ENCODE measurements at regions not wholly inside any gene's neighbourhood (a gene's known extent, or its start where the extent isn't known, plus 50 kb on each side); places are given as distances from the start of the nearest gene placed in this dataset.

DNA sequence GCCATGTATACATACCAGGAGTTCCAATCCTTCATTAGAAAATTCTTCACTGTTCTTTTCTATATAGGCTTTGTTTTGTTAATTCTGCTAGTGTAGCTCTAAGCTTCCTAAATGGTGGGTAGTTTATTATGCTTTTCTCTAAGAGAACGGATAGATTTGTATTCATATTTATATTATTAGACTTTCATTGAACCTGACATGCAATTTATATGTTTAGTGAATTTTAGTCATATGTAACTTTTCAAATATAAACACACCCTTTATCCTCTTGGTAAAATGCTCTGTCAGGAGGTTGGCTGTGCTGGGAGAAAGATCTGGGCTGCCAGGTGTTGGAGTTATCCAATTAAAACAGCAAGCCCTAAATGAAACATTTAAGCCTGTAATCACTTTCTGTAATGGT is 369.7 kb upstream of the RGS18 start:
- ATAC-seq (no peak), FAIRE-seq (no peak), DNase-seq (ENCODE audit: extremely low read depth in 1 of 4, low spot score in 3 of 4) (no peak)
- WGBS (ENCODE audit: insufficient coverage, low coverage, missing lambda C conversion rate): 15% methylated on average over 1 of the region's 1 CpG
- CTCF ChIA-PET (ENCODE audit: low intra/inter-chr PET ratio): no interaction called here
- Histone ChIP-seq H3K9me1 (ENCODE audit: control insufficient read depth, insufficient read depth, low read length) (no peaks in the 10 kb centered on the region), H3K36me3 (ENCODE audit: control insufficient read depth, insufficient read depth, low read length) (no peaks in the 10 kb centered on the region), H3K27me3 (ENCODE audit: control insufficient read depth in 2 of 2, insufficient read depth in 2 of 2, low read length in 2 of 2) (no peaks in the 10 kb centered on the region), H3K79me2 (ENCODE audit: control insufficient read depth, insufficient read depth, low read length) (no peaks in the 10 kb centered on the region), H3K9me3 (replicated peaks; ENCODE audit: control insufficient read depth, insufficient read depth, low read depth, low read length) (no peaks in the 10 kb centered on the region), H3K4me2 (ENCODE audit: insufficient read depth, low read length) (no peak overlapping the region), H2AFZ (ENCODE audit: low read depth, low read length) (no peak overlapping the region), H3K4me1 (replicated peaks in 1 of 2; ENCODE audit: control insufficient read depth in 2 of 2, insufficient read depth in 2 of 2, low read length in 2 of 2) (no peaks in the 10 kb centered on the region), H4K20me1 (replicated peaks; ENCODE audit: control insufficient read depth, insufficient read depth, low read length) (no peaks in the 10 kb centered on the region), H3K27ac (ENCODE audit: extremely low read depth, low read depth, low read length) (no peak overlapping the region), H3K4me3 (no peak overlapping the region), H3K9ac (ENCODE audit: insufficient read depth in 1 of 2, low read depth in 2 of 2, low read length in 2 of 2) (no peak overlapping the region)
- no peak for TF ChIP-seq SUPT5H (IDR thresholded peaks at IDR 0.05)
- no peak for TF ChIP-seq ELF4 (CRISPR knock-in tag; IDR thresholded peaks at IDR 0.05)
- TF ChIP-seq, protein P1, sequence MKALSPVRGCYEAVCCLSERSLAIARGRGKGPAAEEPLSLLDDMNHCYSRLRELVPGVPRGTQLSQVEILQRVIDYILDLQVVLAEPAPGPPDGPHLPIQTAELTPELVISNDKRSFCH (CRISPR knock-in tag; IDR thresholded peaks at IDR 0.05): no peak
- TF ChIP-seq, protein P1 (tag; IDR thresholded peaks at IDR 0.05): no peak
- TF ChIP-seq RCOR1 (IDR thresholded peaks at IDR 0.05; ENCODE audit: borderline replicate concordance in 1 of 2, low read depth in 2 of 2, low read length in 2 of 2): no peak
- TF ChIP-seq POLR3G (IDR thresholded peaks at IDR 0.05; ENCODE audit: extremely low read depth, insufficient read length, insufficient replicate concordance): no peak
- intact Hi-C loops (cut with micrococcal nuclease) (no loop called here), in situ Hi-C loops (cut with MboI) (no loop called here)
- POLR2A ChIA-PET: no interaction called here
- BruUV-seq (replicated peaks): no TSS peak

DNA sequence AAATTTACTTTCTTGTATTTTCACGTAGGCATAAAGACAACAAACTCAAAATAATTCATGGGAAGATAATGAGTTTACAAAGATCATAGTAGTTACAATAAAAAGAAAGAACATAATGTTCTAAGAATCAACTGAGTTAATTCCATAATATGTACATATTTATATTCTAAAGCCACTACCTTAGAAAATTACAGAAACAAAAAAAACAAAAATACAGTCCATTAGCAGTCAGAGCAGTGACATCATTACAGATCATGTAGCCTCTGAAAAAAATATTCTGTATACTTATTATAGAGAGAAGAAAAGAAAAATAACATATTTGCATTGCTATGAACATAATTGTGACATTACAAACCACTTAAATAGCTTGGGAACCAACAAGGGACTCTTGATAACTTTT is 360.1 kb upstream of the RGS18 start:
- Histone ChIP-seq H4K20me1 (replicated peaks; ENCODE audit: control insufficient read depth, insufficient read depth, low read length) (no peaks in the 10 kb centered on the region), H3K4me3 (no peak overlapping the region), H3K9ac (ENCODE audit: insufficient read depth in 1 of 2, low read depth in 2 of 2, low read length in 2 of 2) (no peak overlapping the region), H3K9me1 (ENCODE audit: control insufficient read depth, insufficient read depth, low read length) (no peaks in the 10 kb centered on the region), H3K27ac (ENCODE audit: extremely low read depth, low read depth, low read length) (no peak overlapping the region), H3K79me2 (ENCODE audit: control insufficient read depth, insufficient read depth, low read length) (no peaks in the 10 kb centered on the region), H3K4me2 (ENCODE audit: insufficient read depth, low read length) (no peak overlapping the region), H2AFZ (ENCODE audit: low read depth, low read length) (peak overlapping the region; percentile 20; the same call in 1 of the 2 replicates), H3K36me3 (ENCODE audit: control insufficient read depth, insufficient read depth, low read length) (no peaks in the 10 kb centered on the region), H3K9me3 (replicated peaks; ENCODE audit: control insufficient read depth, insufficient read depth, low read depth, low read length) (no peaks in the 10 kb centered on the region), H3K4me1 (replicated peaks in 1 of 2; ENCODE audit: control insufficient read depth in 2 of 2, insufficient read depth in 2 of 2, low read length in 2 of 2) (no peaks in the 10 kb centered on the region), H3K27me3 (ENCODE audit: control insufficient read depth in 2 of 2, insufficient read depth in 2 of 2, low read length in 2 of 2) (no peaks in the 10 kb centered on the region)
- FAIRE-seq (no peak), ATAC-seq (no peak), DNase-seq (ENCODE audit: extremely low read depth in 1 of 4, low spot score in 3 of 4) (no peak)
- intact Hi-C loops (cut with micrococcal nuclease): no loop called here
- no TSS peak for BruUV-seq (replicated peaks)
- CTCF ChIA-PET (ENCODE audit: low intra/inter-chr PET ratio): no interaction called here
- in situ Hi-C loops (cut with MboI): no loop called here
- POLR2A ChIA-PET: interaction anchor here (1.2 kb wide), 1 partner anchor 25 kb away, joined by 3 read pairs; no protein-coding TSS in a partner anchor
- 33% methylated on average over 1 of the region's 1 CpG for WGBS (ENCODE audit: insufficient coverage, low coverage, missing lambda C conversion rate)
- TF ChIP-seq XRCC5 (IDR thresholded peaks at IDR 0.05; ENCODE audit: low read depth, low read length) (no peak), CHCHD3 (CRISPR knock-in tag; IDR thresholded peaks at IDR 0.05) (no peak), NFATC3 (IDR thresholded peaks at IDR 0.05) (no peak), TAF1 (IDR thresholded peaks at IDR 0.05; ENCODE audit: control insufficient read depth, extremely low read depth, insufficient read depth, low read length, severe bottlenecking) (no peak), BCOR (IDR thresholded peaks at IDR 0.05) (no peak)
- TF ChIP-seq, protein P2, sequence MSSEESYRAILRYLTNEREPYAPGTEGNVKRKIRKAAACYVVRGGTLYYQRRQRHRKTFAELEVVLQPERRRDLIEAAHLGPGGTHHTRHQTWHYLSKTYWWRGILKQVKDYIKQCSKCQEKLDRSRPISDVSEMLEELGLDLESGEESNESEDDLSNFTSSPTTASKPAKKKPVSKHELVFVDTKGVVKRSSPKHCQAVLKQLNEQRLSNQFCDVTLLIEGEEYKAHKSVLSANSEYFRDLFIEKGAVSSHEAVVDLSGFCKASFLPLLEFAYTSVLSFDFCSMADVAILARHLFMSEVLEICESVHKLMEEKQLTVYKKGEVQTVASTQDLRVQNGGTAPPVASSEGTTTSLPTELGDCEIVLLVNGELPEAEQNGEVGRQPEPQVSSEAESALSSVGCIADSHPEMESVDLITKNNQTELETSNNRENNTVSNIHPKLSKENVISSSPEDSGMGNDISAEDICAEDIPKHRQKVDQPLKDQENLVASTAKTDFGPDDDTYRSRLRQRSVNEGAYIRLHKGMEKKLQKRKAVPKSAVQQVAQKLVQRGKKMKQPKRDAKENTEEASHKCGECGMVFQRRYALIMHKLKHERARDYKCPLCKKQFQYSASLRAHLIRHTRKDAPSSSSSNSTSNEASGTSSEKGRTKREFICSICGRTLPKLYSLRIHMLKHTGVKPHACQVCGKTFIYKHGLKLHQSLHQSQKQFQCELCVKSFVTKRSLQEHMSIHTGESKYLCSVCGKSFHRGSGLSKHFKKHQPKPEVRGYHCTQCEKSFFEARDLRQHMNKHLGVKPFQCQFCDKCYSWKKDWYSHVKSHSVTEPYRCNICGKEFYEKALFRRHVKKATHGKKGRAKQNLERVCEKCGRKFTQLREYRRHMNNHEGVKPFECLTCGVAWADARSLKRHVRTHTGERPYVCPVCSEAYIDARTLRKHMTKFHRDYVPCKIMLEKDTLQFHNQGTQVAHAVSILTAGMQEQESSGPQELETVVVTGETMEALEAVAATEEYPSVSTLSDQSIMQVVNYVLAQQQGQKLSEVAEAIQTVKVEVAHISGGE (CRISPR knock-in tag; IDR thresholded peaks at IDR 0.05): no peak
- TF ChIP-seq, protein P3, sequence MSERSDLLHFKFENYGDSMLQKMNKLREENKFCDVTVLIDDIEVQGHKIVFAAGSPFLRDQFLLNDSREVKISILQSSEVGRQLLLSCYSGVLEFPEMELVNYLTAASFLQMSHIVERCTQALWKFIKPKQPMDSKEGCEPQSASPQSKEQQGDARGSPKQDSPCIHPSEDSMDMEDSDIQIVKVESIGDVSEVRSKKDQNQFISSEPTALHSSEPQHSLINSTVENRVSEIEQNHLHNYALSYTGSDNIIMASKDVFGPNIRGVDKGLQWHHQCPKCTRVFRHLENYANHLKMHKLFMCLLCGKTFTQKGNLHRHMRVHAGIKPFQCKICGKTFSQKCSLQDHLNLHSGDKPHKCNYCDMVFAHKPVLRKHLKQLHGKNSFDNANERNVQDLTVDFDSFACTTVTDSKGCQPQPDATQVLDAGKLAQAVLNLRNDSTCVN (CRISPR knock-in tag; IDR thresholded peaks at IDR 0.05): no peak
